Non-pigmented ciliary epithelial cell (primary cell): ENCODE measurements at regions not wholly inside any gene's neighbourhood (a gene's known extent, or its start where the extent isn't known, plus 50 kb on each side); places are given as distances from the start of the nearest gene placed in this dataset.

ENCODE experiments used
- DNase-seq: peaks from one replicate; pipeline ENCODE4 v3.0.0-alpha.2; 2010; ENCODE audit warnings: low read depth

- no peak for DNase-seq
These were observed 50.9 kb upstream of the SPATS2L start for GRCh38 chr2:200255549-200255948.
